ENCODE measurements at regions not wholly inside any gene's neighbourhood (a gene's known extent, or its start where the extent isn't known, plus 50 kb on each side); places are given as distances from the start of the nearest gene placed in this dataset.

- Histone ChIP-seq H3K14ac (ENCODE audit: insufficient read depth, low read length) (no peak overlapping the region), H2BK5ac (ENCODE audit: insufficient read length, low read length) (no peak overlapping the region), H2BK15ac (ENCODE audit: low read depth, low read length) (no peak overlapping the region), H4K20me1 (ENCODE audit: control insufficient read depth, insufficient read depth, insufficient read length) (no peaks in the 10 kb centered on the region), H4K91ac (ENCODE audit: insufficient read length, low read depth, low read length) (no peak overlapping the region), H3K9ac (ENCODE audit: extremely low read depth, insufficient read length, low read length) (no peak overlapping the region), H2AFZ (ENCODE audit: low read length) (no peak overlapping the region), H3K27ac (ENCODE audit: insufficient read length, low read depth, low read length) (no peak overlapping the region), H2AK5ac (ENCODE audit: insufficient read length, low read length) (no peak overlapping the region), H3K4me2 (ENCODE audit: insufficient read depth, insufficient read length, low read length) (no peak overlapping the region), H3K79me2 (ENCODE audit: insufficient read depth, low read length) (no peaks in the 10 kb centered on the region), H3K4ac (ENCODE audit: low read depth, low read length) (no peak overlapping the region), H3K9me3 (ENCODE audit: control insufficient read depth, low read depth, low read length) (no peaks in the 10 kb centered on the region), H3K23ac (ENCODE audit: insufficient read length, low read depth, low read length) (no peak overlapping the region), H2BK20ac (ENCODE audit: low read depth, low read length, poor library complexity, severe bottlenecking) (no peak overlapping the region), H4K5ac (ENCODE audit: insufficient read length, low read depth, low read length) (no peak overlapping the region), H4K8ac (replicated peaks; ENCODE audit: insufficient read length, low read depth, low read length) (no peak overlapping the region), H3K4me1 (ENCODE audit: insufficient read depth, low read length) (no peaks in the 10 kb centered on the region; the same call in 1 of the 2 replicates), H3K79me1 (ENCODE audit: insufficient read depth, low read depth, low read length, poor library complexity, severe bottlenecking) (no peaks in the 10 kb centered on the region), H3K56ac (ENCODE audit: insufficient read length, low read depth, low read length) (no peak overlapping the region), H3K18ac (ENCODE audit: insufficient read length, low read depth, low read length) (no peak overlapping the region), H3T11ph (ENCODE audit: low read length) (no peak overlapping the region), H2BK120ac (ENCODE audit: low read depth, low read length, poor library complexity, severe bottlenecking) (no peak overlapping the region), H3K27me3 (ENCODE audit: insufficient read depth, low read length) (no peaks in the 10 kb centered on the region; the same call in 1 of the 2 replicates), H2BK12ac (ENCODE audit: insufficient read length, low read depth, low read length) (no peak overlapping the region), H3K23me2 (ENCODE audit: insufficient read length, low read depth, low read length, poor library complexity, severe bottlenecking) (no peaks in the 10 kb centered on the region)
- H3K27me3 Mint-ChIP-seq (ENCODE audit: low read depth), result no peaks in the 10 kb centered on the region
- DNase-seq, result no peak
- H3K36me3 Mint-ChIP-seq (ENCODE audit: insufficient read depth in 1 of 3, low read depth in 3 of 3), result no peaks in the 10 kb centered on the region
- H3K4me1 Mint-ChIP-seq, result peaks cover 30 to 38% of the 10 kb centered on the region in 2 experiments
- no peak for TF ChIP-seq CTCF (conservative IDR thresholded peaks at IDR 0.05)
- no peak overlapping the region for H3K4me3 Mint-ChIP-seq
- no peaks in the 10 kb centered on the region for H3K9me3 Mint-ChIP-seq
- whole genome bisulfite sequencing (ENCODE audit: extremely low coverage, insufficient read length, low lambda C conversion rate), result no CpG with 5 or more reads among the region's 3 CpGs
- no peak overlapping the region for H3K27ac Mint-ChIP-seq
Measured at GRCh38 chr2:144570566-144570965, 50.6 kb upstream of the ZEB2 start.
